Left ventricle myocardium inferior (tissue), 1 donor: ENCODE measurements at regions not wholly inside any gene's neighbourhood (a gene's known extent, or its start where the extent isn't known, plus 50 kb on each side); places are given as distances from the start of the nearest gene placed in this dataset.
"Not testable (repeated sequence)": the region's sequence is repeated elsewhere in the genome, so short reads cannot be mapped to it uniquely, and the experiment has no call there.

Experiments
- DNase-seq: peaks from one replicate; pipeline ENCODE4 v3.0.0-alpha.2; 2020
- H3K27ac ChIP-seq: fragments of 200-600 bp; replicated peaks from 2 replicates; pipeline ENCODE4 v1.8.0; 2021
- H3K27me3 ChIP-seq: fragments of 200-600 bp; 2 replicates; pipeline ENCODE4 v1.8.0; 2021; ENCODE audit warnings: low read depth
- H3K36me3 ChIP-seq: fragments of 200-600 bp; 2 replicates; pipeline ENCODE4 v1.8.0; 2021
- H3K4me1 ChIP-seq: fragments of 200-600 bp; 2 replicates; pipeline ENCODE4 v1.8.0; 2021
- H3K4me3 ChIP-seq: fragments of 200-600 bp; 2 replicates; pipeline ENCODE4 v1.8.0; 2021; ENCODE audit warnings: mild to moderate bottlenecking, moderate library complexity
- H3K9me3 ChIP-seq: fragments of 200-600 bp; replicated peaks from 2 replicates; pipeline ENCODE4 v1.8.0; 2021
- intact Hi-C: fragments of 100-400 bp; cut with micrococcal nuclease; formaldehyde crosslinking; loops from one replicate; pipeline ENCODE4 v1.11.0; 2022
- TF ChIP-seq, protein P1 (sequence below): fragments of 200-600 bp; IDR thresholded peaks from 2 replicates; pipeline ENCODE4 v1.8.0; 2021; ENCODE audit warnings: antibody characterized with exemption, mild to moderate bottlenecking, borderline replicate concordance
- donor health status: DM: no; HTN: yes; CAD: no; lungs with severe emphysema.

DNA sequence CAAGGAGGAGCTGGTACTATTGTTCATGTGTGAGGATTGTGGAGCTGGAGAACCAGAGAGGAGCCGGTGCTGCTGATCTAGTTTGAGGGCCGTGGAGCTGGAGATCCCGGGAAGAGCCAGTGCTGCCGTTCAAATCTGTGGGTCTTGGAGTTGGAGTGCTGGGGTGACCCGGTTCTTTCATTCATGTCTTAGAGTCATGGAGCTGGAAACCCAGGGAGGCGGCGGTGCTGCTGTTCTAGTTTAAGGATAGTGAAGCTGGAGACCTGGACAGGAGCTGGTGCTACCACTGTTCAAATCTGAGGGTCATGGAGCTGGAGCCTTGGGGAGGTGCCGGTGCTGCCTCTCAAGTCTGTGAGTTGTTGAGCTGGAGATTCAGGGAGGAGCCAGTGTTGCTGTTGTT is 88.5 kb upstream of the ZNF479 start:
- Histone ChIP-seq H3K36me3 (no peaks in the 10 kb centered on the region), H3K9me3 (peaks cover 57% of the 10 kb centered on the region), H3K27me3 (no peaks in the 10 kb centered on the region), H3K27ac (no peak overlapping the region), H3K4me1 (no peaks in the 10 kb centered on the region), H3K4me3 (no peak overlapping the region)
- no peak for DNase-seq
- TF ChIP-seq, protein P1, sequence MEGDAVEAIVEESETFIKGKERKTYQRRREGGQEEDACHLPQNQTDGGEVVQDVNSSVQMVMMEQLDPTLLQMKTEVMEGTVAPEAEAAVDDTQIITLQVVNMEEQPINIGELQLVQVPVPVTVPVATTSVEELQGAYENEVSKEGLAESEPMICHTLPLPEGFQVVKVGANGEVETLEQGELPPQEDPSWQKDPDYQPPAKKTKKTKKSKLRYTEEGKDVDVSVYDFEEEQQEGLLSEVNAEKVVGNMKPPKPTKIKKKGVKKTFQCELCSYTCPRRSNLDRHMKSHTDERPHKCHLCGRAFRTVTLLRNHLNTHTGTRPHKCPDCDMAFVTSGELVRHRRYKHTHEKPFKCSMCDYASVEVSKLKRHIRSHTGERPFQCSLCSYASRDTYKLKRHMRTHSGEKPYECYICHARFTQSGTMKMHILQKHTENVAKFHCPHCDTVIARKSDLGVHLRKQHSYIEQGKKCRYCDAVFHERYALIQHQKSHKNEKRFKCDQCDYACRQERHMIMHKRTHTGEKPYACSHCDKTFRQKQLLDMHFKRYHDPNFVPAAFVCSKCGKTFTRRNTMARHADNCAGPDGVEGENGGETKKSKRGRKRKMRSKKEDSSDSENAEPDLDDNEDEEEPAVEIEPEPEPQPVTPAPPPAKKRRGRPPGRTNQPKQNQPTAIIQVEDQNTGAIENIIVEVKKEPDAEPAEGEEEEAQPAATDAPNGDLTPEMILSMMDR, result no peak
- intact Hi-C loops, result no loop called here

GRCh38 chr7:57225666-57226065 is 93.4 kb upstream of the ZNF479 start:
- Histone ChIP-seq H3K27ac (no peak overlapping the region), H3K4me1 (no peaks in the 10 kb centered on the region), H3K4me3 (no peak overlapping the region), H3K9me3 (peaks cover 32% of the 10 kb centered on the region), H3K36me3 (no peaks in the 10 kb centered on the region), H3K27me3 (no peaks in the 10 kb centered on the region)
- DNase-seq, result no peak
- TF ChIP-seq, protein P1, result no peak
- intact Hi-C loops, result no loop called here

GRCh38 chr7:57241236-57241635 is 109.0 kb upstream of the ZNF479 start:
- H3K36me3 ChIP-seq, DNase-seq, intact Hi-C loops, H3K4me1 ChIP-seq, H3K27me3 ChIP-seq, H3K4me3 ChIP-seq, H3K27ac ChIP-seq: not testable (repeated sequence)
- H3K9me3 ChIP-seq, result peaks cover 86% of the 10 kb centered on the region

DNA sequence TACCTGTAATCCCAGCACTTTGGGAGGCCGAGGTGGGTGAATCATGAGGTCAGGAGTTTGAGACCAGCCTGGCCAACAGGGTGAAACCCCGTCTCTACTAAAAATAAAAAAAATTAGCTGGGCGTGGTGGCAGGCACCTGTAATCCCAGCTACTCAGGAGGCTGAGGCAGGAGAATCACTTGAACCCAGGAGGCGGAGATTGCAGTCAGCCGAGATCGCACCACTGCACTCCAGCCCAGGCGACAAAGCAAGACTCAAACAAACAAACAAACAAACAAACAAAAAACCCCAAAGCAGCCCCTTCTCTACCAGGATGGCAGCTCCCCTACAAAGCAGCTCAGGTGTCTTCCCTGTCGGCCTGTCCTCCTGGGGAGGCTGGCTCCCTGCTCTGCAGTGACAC is 111.3 kb upstream of the ZNF479 start:
- intact Hi-C loops, H3K36me3 ChIP-seq, H3K27me3 ChIP-seq, H3K4me1 ChIP-seq, DNase-seq, H3K27ac ChIP-seq, H3K4me3 ChIP-seq: not testable (repeated sequence)
- peaks cover 83% of the 10 kb centered on the region for H3K9me3 ChIP-seq

DNA sequence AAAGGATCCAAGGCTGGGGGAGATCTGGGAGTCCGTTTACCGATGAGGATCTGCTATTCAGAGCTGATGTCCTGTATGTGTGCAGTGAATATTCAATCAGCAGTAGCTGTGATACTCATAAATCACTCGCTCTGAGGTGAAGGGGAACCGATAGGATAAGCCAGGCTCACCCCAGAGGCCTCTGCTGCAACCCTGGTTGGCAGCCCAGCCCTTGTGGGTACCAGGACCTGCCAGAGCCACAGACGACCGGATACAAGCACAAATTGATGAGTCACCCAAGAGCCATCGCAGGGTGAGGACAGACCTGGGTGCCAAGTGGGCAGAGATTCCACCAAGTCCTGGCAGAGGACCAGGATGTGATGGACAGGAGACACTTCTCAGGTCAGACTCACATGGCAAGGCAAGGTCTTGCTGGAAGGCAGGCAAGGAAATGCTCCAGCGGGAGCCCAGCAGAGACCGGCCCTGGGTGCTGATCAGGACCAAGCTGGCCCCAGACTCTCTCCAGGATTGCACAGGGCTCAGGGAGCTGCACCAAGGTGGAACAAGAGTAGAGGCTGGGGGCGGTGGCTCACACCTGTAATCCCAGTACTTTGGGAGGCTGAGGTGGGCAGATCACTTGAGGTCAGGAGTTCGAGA is 112.2 kb upstream of the ZNF479 start:
- peaks cover 92% of the 10 kb centered on the region for H3K9me3 ChIP-seq
- intact Hi-C loops, DNase-seq: not testable (repeated sequence)

GRCh38 chr7:57245206-57245605 is 113.0 kb upstream of the ZNF479 start:
- no peak overlapping the region for H3K4me3 ChIP-seq
- intact Hi-C loops, result no loop called here
- H3K9me3 ChIP-seq, result peaks cover 93% of the 10 kb centered on the region
- no peak for DNase-seq
- H3K27me3 ChIP-seq, result no peaks in the 10 kb centered on the region
- no peaks in the 10 kb centered on the region for H3K4me1 ChIP-seq
- no peak overlapping the region for H3K27ac ChIP-seq
- TF ChIP-seq, protein P1, result no peak
- H3K36me3 ChIP-seq, result no peaks in the 10 kb centered on the region

More for the DNA sequence above, 112.2 kb upstream of the ZNF479 start:
- not testable (repeated sequence) for H3K36me3 ChIP-seq, H3K4me1 ChIP-seq, H3K27ac ChIP-seq, H3K27me3 ChIP-seq, H3K4me3 ChIP-seq

GRCh38 chr7:57250801-57251200 is 118.6 kb upstream of the ZNF479 start:
- Histone ChIP-seq H3K9me3 (peaks cover 70% of the 10 kb centered on the region), H3K4me1 (no peaks in the 10 kb centered on the region), H3K27me3 (no peaks in the 10 kb centered on the region), H3K36me3 (no peaks in the 10 kb centered on the region), H3K4me3 (no peak overlapping the region), H3K27ac (no peak overlapping the region)
- DNase-seq, result no peak
- TF ChIP-seq, protein P1, result no peak
- intact Hi-C loops, result no loop called here
